ENCODE measurements at regions not wholly inside any gene's neighbourhood (a gene's known extent, or its start where the extent isn't known, plus 50 kb on each side); places are given as distances from the start of the nearest gene placed in this dataset.

- no peak overlapping the region for H3K27ac ChIP-seq (ENCODE audit: low read length in 2 of 2)
- H3K9ac ChIP-seq (ENCODE audit: low read length), result no peak overlapping the region
- no peaks in the 10 kb centered on the region for H3K79me2 ChIP-seq (ENCODE audit: control insufficient read depth, insufficient read depth, low read length)
- no peak overlapping the region for H3K4me2 ChIP-seq (replicated peaks; ENCODE audit: low read depth, low read length, poor library complexity, severe bottlenecking)
- no peak overlapping the region for H3K27ac Mint-ChIP-seq
- no peak overlapping the region for H2AFZ ChIP-seq (ENCODE audit: insufficient read depth, low read depth, low read length, poor library complexity, severe bottlenecking)
- no peak for ATAC-seq (ENCODE audit: low read depth)
- H3K27me3 ChIP-seq (replicated peaks in 1 of 4; ENCODE audit: control extremely low read depth in 1 of 4, control insufficient read depth in 3 of 4, insufficient read depth in 4 of 4, low read length in 3 of 4), result no peaks in the 10 kb centered on the region
- no peaks in the 10 kb centered on the region for H3K4me1 ChIP-seq (ENCODE audit: control insufficient read depth in 2 of 2, insufficient read depth in 2 of 2, low read length in 2 of 2)
- H3K4me1 Mint-ChIP-seq, result no peaks in the 10 kb centered on the region
- H3K9me3 ChIP-seq (ENCODE audit: control extremely low read depth in 1 of 3, control insufficient read depth in 2 of 3, insufficient read depth in 1 of 3, low read length in 2 of 3), result no peaks in the 10 kb centered on the region
- H3K4me3 Mint-ChIP-seq, result no peak overlapping the region
- TF ChIP-seq EZH2 (IDR thresholded peaks at IDR 0.05; ENCODE audit: borderline replicate concordance, insufficient read depth, low read depth, low read length, poor library complexity, severe bottlenecking) (no peak), CTCF (IDR thresholded peaks at IDR 0.05) (no peak)
- DNase-seq, result no peak
- ChIA-PET CTCF (no interaction called here), POLR2A (no interaction called here)
- no peak overlapping the region for H3K4me3 ChIP-seq (ENCODE audit: control extremely low read depth in 1 of 5, extremely low read depth in 1 of 5, insufficient read depth in 1 of 5, low read depth in 2 of 5, low read length in 4 of 5)
- intact Hi-C loops (cut with micrococcal nuclease), result no loop called here
- WGBS (ENCODE audit: insufficient coverage), result 97% methylated on average over 4 of the region's 7 CpGs
- H3K9me3 Mint-ChIP-seq (ENCODE audit: insufficient read depth), result no peaks in the 10 kb centered on the region
- H3K36me3 ChIP-seq (replicated peaks in 1 of 2; ENCODE audit: control extremely low read depth in 1 of 2, control insufficient read depth in 1 of 2, extremely low read depth in 1 of 2, insufficient read depth in 2 of 2, low read length in 1 of 2), result no peaks in the 10 kb centered on the region
- H4K20me1 ChIP-seq (ENCODE audit: control insufficient read depth, insufficient read depth, low read length, poor library complexity, severe bottlenecking), result no peaks in the 10 kb centered on the region
- H3K27me3 Mint-ChIP-seq, result no peaks in the 10 kb centered on the region
These were observed 75.8 kb downstream of the POU5F2 start for GRCh38 chr5:93665648-93666047.

- intact Hi-C loops (cut with micrococcal nuclease), result no loop called here
- no peaks in the 10 kb centered on the region for H3K36me3 ChIP-seq (replicated peaks in 1 of 2; ENCODE audit: control extremely low read depth in 1 of 2, control insufficient read depth in 1 of 2, extremely low read depth in 1 of 2, insufficient read depth in 2 of 2, low read length in 1 of 2)
- no peak overlapping the region for H3K4me2 ChIP-seq (replicated peaks; ENCODE audit: low read depth, low read length, poor library complexity, severe bottlenecking)
- DNase-seq (no peak), ATAC-seq (ENCODE audit: low read depth) (no peak)
- TF ChIP-seq CTCF (IDR thresholded peaks at IDR 0.05) (no peak), EZH2 (IDR thresholded peaks at IDR 0.05; ENCODE audit: borderline replicate concordance, insufficient read depth, low read depth, low read length, poor library complexity, severe bottlenecking) (no peak)
- CTCF ChIA-PET, result no interaction called here
- H3K4me1 ChIP-seq (ENCODE audit: control insufficient read depth in 2 of 2, insufficient read depth in 2 of 2, low read length in 2 of 2), result no peaks in the 10 kb centered on the region
- Mint-ChIP-seq H3K27me3 (no peaks in the 10 kb centered on the region), H3K4me1 (no peaks in the 10 kb centered on the region), H3K4me3 (no peak overlapping the region), H3K9me3 (ENCODE audit: insufficient read depth) (no peaks in the 10 kb centered on the region), H3K27ac (no peak overlapping the region)
- H3K9ac ChIP-seq (ENCODE audit: low read length), result no peak overlapping the region
- no CpG with 5 or more reads among the region's 1 CpG for WGBS (ENCODE audit: insufficient coverage)
- no peak overlapping the region for H3K4me3 ChIP-seq (ENCODE audit: control extremely low read depth in 1 of 5, extremely low read depth in 1 of 5, insufficient read depth in 1 of 5, low read depth in 2 of 5, low read length in 4 of 5)
- no peaks in the 10 kb centered on the region for H3K79me2 ChIP-seq (ENCODE audit: control insufficient read depth, insufficient read depth, low read length)
- no peak overlapping the region for H3K27ac ChIP-seq (ENCODE audit: low read length in 2 of 2)
- no peaks in the 10 kb centered on the region for H3K27me3 ChIP-seq (replicated peaks in 1 of 4; ENCODE audit: control extremely low read depth in 1 of 4, control insufficient read depth in 3 of 4, insufficient read depth in 4 of 4, low read length in 3 of 4)
- no peak overlapping the region for H2AFZ ChIP-seq (ENCODE audit: insufficient read depth, low read depth, low read length, poor library complexity, severe bottlenecking)
- no peaks in the 10 kb centered on the region for H3K9me3 ChIP-seq (ENCODE audit: control extremely low read depth in 1 of 3, control insufficient read depth in 2 of 3, insufficient read depth in 1 of 3, low read length in 2 of 3)
- POLR2A ChIA-PET, result no interaction called here
- H4K20me1 ChIP-seq (ENCODE audit: control insufficient read depth, insufficient read depth, low read length, poor library complexity, severe bottlenecking), result no peaks in the 10 kb centered on the region
These were observed 77.7 kb downstream of the NR2F1 start for GRCh38 chr5:93660677-93661076.

All from B cell (primary cell).